ENCODE measurements at regions not wholly inside any gene's neighbourhood (a gene's known extent, or its start where the extent isn't known, plus 50 kb on each side); places are given as distances from the start of the nearest gene placed in this dataset.
A peak's percentile ranks its signal among the peaks of the same experiment; 100 is the strongest.

DNA sequence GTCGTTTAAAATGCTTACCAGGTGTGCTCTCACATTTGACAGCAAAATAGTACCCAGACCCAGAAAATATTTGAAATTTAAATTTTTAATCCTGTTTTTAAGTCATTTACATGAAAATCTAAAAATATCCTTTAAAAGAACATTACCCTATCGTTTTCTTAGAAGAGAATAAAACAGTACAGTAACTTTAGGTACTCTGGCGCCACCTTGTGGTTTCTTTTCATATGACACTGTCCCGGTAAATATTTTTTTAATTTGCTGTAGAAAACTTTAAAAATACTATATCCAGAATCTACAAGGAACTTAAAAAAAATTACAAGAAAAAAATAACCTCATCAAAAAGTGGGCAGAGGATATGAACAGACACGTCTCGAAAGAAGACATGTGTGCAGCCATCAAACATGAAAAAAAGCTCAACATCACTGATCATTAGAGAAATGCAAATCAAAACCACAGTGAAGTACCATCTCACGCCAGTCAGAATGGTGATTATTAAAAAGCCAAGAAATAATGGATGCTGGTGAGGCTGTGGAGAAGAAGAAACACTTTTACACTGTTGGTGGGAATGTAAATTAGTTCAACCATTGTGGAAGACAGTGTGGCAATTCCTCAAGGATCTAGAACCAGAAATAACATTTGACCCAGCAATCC is 129.2 kb downstream of the RGS21 start:
- TF ChIP-seq, protein P1, sequence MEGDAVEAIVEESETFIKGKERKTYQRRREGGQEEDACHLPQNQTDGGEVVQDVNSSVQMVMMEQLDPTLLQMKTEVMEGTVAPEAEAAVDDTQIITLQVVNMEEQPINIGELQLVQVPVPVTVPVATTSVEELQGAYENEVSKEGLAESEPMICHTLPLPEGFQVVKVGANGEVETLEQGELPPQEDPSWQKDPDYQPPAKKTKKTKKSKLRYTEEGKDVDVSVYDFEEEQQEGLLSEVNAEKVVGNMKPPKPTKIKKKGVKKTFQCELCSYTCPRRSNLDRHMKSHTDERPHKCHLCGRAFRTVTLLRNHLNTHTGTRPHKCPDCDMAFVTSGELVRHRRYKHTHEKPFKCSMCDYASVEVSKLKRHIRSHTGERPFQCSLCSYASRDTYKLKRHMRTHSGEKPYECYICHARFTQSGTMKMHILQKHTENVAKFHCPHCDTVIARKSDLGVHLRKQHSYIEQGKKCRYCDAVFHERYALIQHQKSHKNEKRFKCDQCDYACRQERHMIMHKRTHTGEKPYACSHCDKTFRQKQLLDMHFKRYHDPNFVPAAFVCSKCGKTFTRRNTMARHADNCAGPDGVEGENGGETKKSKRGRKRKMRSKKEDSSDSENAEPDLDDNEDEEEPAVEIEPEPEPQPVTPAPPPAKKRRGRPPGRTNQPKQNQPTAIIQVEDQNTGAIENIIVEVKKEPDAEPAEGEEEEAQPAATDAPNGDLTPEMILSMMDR (IDR thresholded peaks at IDR 0.05) = peak; percentile 80 to 93 (median 92)
- no peak for TF ChIP-seq POLR2AphosphoS5 (IDR thresholded peaks at IDR 0.05)
- no peak for TF ChIP-seq EP300 (IDR thresholded peaks at IDR 0.05)
- TF ChIP-seq POLR2A (IDR thresholded peaks at IDR 0.05; ENCODE audit: low read depth) = no peak
- Histone ChIP-seq H3K9me3 (no peaks in the 10 kb centered on the region), H3K4me1 (peaks cover 0 to 7% (median 3%) of the 10 kb centered on the region in 4 donors), H3K27ac (replicated peaks in 1 of 4) (no peak overlapping the region), H3K4me3 (peak overlapping the region; percentile 22 to 31 (median 26)), H3K36me3 (no peaks in the 10 kb centered on the region), H3K27me3 (no peaks in the 10 kb centered on the region)
- 14% methylated on average over 7 of the region's 7 CpGs for WGBS
- intact Hi-C loops (cut with DNase I) = no loop called here
- no peak for DNase-seq (ENCODE audit: extremely low spot score)

DNA sequence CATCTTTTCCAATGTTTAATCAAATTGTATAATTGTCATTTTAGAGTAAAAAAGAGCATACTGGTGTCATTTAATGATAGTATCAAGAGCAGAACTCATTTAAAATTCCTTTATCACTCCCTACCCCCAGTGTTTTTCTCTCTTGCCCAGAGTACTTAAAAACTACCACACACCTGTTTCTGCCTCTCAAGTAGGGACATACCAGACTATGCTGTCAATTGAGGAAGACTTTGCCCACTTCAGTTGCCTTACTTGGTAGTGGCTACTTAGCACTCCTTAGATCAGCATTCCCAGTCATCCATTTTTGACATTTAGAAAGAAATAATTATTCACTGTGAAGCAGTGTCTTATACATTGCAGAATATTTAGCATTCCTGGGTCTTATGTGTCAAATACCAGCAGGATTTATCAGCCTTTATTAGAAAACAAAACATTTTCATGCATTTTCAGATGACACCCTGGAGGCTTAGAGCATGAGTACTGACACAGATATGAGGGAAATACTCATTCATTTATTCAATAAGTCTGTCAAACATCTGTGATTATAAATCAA is 127.5 kb upstream of the RGS1 start:
- Histone ChIP-seq H3K4me3 (no peak overlapping the region), H3K4me1 (peaks cover 0 to 7% (median 3%) of the 10 kb centered on the region in 4 donors), H3K27ac (replicated peaks in 1 of 4) (no peak overlapping the region), H3K9me3 (no peaks in the 10 kb centered on the region), H3K36me3 (no peaks in the 10 kb centered on the region), H3K27me3 (no peaks in the 10 kb centered on the region)
- no peak for DNase-seq (ENCODE audit: extremely low spot score)
- intact Hi-C loops (cut with DNase I) = no loop called here
- TF ChIP-seq POLR2A (IDR thresholded peaks at IDR 0.05; ENCODE audit: low read depth) = no peak
- no peak for TF ChIP-seq POLR2AphosphoS5 (IDR thresholded peaks at IDR 0.05)
- TF ChIP-seq, protein P1 (IDR thresholded peaks at IDR 0.05) = no peak
- no peak for TF ChIP-seq EP300 (IDR thresholded peaks at IDR 0.05)

DNA sequence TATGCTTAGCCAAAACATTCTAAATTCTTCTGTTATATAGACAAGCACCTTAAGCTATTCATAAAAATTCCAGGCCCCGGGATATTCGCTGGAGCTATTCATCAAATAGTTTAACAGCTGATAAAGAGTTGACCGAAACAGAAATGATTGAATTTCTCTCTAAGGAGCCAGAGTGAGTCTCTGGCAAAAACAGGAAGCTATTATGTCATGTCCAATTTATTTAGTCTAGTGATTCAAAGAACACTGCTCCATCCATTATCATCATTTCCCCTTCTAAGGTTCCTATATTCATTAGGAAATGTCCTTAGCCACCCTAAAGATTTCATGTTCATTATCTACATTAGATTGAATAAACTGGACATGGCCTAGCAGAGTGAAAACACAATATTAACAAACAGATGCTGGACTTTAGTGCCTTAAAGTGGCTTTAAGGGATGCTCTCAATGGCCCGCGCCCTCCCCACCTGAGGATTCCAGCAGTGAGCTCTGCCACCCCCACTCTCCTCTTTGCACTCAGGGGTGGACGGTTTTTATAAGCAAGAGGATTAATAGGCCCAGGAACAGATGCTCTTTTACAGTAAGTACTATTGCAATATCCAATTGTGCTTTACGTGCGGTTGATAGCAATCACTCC is 122.1 kb upstream of the RGS1 start:
- intact Hi-C loops (cut with DNase I) = no loop called here
- H3K4me1 ChIP-seq = no peaks in the 10 kb centered on the region
- no peaks in the 10 kb centered on the region for H3K27me3 ChIP-seq
- no peaks in the 10 kb centered on the region for H3K36me3 ChIP-seq
- H3K27ac ChIP-seq (replicated peaks in 1 of 4) = no peak overlapping the region
- 77% methylated on average over 8 of the region's 8 CpGs for WGBS
- H3K9me3 ChIP-seq = no peaks in the 10 kb centered on the region
- H3K4me3 ChIP-seq = no peak overlapping the region
- TF ChIP-seq EP300 (IDR thresholded peaks at IDR 0.05) (no peak), POLR2AphosphoS5 (IDR thresholded peaks at IDR 0.05) (no peak), POLR2A (IDR thresholded peaks at IDR 0.05; ENCODE audit: low read depth) (no peak)
- TF ChIP-seq, protein P1 (IDR thresholded peaks at IDR 0.05) = no peak
- DNase-seq (ENCODE audit: extremely low spot score) = no peak

DNA sequence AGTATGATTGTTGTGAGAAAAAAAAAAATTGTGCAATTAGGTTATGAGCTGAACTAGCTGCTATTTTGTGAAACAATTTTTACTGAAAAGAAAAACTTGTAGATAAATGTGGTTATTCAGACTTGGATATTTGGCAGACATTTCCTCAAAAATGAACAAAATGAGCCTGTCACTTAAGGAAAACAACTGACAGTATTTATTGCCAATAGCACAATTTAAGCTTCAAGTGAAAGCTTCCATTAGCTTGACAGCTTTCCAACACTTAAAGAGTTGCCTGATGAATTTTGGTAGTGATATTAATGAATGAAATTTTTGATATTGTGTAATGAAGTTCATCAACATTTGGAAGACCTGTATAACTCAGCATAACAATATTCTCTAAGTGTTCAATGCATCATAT is 116.1 kb upstream of the RGS1 start:
- Histone ChIP-seq H3K4me3 (no peak overlapping the region), H3K27ac (replicated peaks in 1 of 4) (no peak overlapping the region), H3K36me3 (no peaks in the 10 kb centered on the region), H3K27me3 (no peaks in the 10 kb centered on the region), H3K9me3 (no peaks in the 10 kb centered on the region), H3K4me1 (no peaks in the 10 kb centered on the region)
- DNase-seq (ENCODE audit: extremely low spot score) = no peak
- intact Hi-C loops (cut with DNase I) = no loop called here
- TF ChIP-seq EP300 (IDR thresholded peaks at IDR 0.05) (no peak), POLR2AphosphoS5 (IDR thresholded peaks at IDR 0.05) (no peak)

DNA sequence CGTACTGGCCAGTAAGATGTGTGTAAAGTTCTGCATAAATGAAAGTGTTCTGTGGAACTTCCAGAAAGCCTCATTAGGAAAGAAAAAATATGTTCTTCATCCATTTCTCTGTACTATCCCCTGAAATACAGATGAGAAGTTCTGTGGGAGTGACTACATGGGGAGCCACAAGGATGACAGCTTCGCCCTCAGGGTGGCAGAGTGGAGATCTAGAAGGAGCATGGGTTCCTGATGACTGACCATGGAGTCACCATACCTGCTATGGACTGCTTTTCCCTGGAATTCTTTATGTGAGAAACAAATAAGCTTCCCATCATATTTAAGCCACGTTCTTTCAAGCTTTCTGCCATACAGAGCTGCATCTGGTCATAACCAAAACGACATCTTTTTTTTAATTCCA is 113.9 kb upstream of the RGS1 start:
- no peak overlapping the region for H3K27ac ChIP-seq (replicated peaks in 1 of 4)
- H3K36me3 ChIP-seq = no peaks in the 10 kb centered on the region
- H3K27me3 ChIP-seq = no peaks in the 10 kb centered on the region
- DNase-seq (ENCODE audit: extremely low spot score) = no peak
- no peak overlapping the region for H3K4me3 ChIP-seq
- intact Hi-C loops (cut with DNase I) = no loop called here
- H3K4me1 ChIP-seq = no peaks in the 10 kb centered on the region
- no peaks in the 10 kb centered on the region for H3K9me3 ChIP-seq
- WGBS = 95% methylated on average over 4 of the region's 4 CpGs
- TF ChIP-seq, protein P1 (IDR thresholded peaks at IDR 0.05) = no peak
- no peak for TF ChIP-seq EP300 (IDR thresholded peaks at IDR 0.05)
- TF ChIP-seq POLR2A (IDR thresholded peaks at IDR 0.05; ENCODE audit: low read depth) = no peak
- TF ChIP-seq POLR2AphosphoS5 (IDR thresholded peaks at IDR 0.05) = no peak
